IMR-90 (cell line): ENCODE measurements at regions not wholly inside any gene's neighbourhood (a gene's known extent, or its start where the extent isn't known, plus 50 kb on each side); places are given as distances from the start of the nearest gene placed in this dataset.

ENCODE experiments used
- ATAC-seq: fragments of 200-7000 bp; cut with Tn5 transposase; 2 replicates; pipeline ENCODE4 v1.9.1; 2020; ENCODE audit warnings: low read depth, mild to moderate bottlenecking, moderate library complexity
- BruUV-seq: library from RNA; stranded (reverse); fragments of 400-500 nt; replicated peaks from 2 replicates; lab custom pipeline; 2021; lab: Mats Ljungman, UMichigan
- CTCF ChIA-PET: fragments of 300-600 bp; formaldehyde crosslinking; extraction: SDS; loops from one replicate; lab custom pipeline; 2021; ENCODE audit warnings: antibody characterized with exemption; lab: Yijun Ruan, JAX
- POLR2A ChIA-PET: fragments of 300-600 bp; sonication (Branson Sonifier 250); formaldehyde crosslinking; loops from one replicate; lab custom pipeline; 2022; ENCODE audit warnings: antibody characterized with exemption; ENCODE audit not compliant: unreplicated experiment; lab: Charles Lee
- DNase-seq: peaks from one replicate; pipeline ENCODE4 v3.0.0; 2013
- H2AFZ ChIP-seq: replicated peaks from 2 replicates; pipeline ENCODE3; 2013; ENCODE audit warnings: low read length, mild to moderate bottlenecking; ENCODE audit not compliant: poor library complexity
- H2AK5ac ChIP-seq: 2 replicates; pipeline ENCODE4 v1.6.1; 2013; ENCODE audit warnings: low read depth, low read length, inconsistent platforms
- H2AK9ac ChIP-seq: replicated peaks from 2 replicates; pipeline ENCODE3; 2013; ENCODE audit warnings: mild to moderate bottlenecking, low read depth, low read length, moderate library complexity; ENCODE audit not compliant: poor library complexity
- H2BK120ac ChIP-seq: 2 replicates; pipeline ENCODE4 v1.6.1; 2013; ENCODE audit warnings: low read depth, low read length, inconsistent platforms
- H2BK15ac ChIP-seq: 3 replicates; pipeline ENCODE4 v1.6.1; 2013; ENCODE audit warnings: low read depth, low read length, inconsistent platforms
- H2BK20ac ChIP-seq: 2 replicates; pipeline ENCODE4 v1.6.1; 2013; ENCODE audit warnings: low read depth, mild to moderate bottlenecking, inconsistent platforms, low read length, moderate library complexity
- H2BK5ac ChIP-seq: 2 replicates; pipeline ENCODE4 v1.6.1; 2013; ENCODE audit warnings: mild to moderate bottlenecking, low read depth, low read length, inconsistent platforms; ENCODE audit not compliant: poor library complexity, severe bottlenecking
- H3K14ac ChIP-seq: replicated peaks from 2 replicates; pipeline ENCODE4 v1.6.1; 2013; ENCODE audit warnings: low read depth, low read length, inconsistent platforms
- H3K18ac ChIP-seq: 2 replicates; pipeline ENCODE4 v1.6.1; 2013; ENCODE audit warnings: low read depth, low read length, control low read depth
- H3K23ac ChIP-seq: 2 replicates; pipeline ENCODE4 v1.6.1; 2013; ENCODE audit warnings: low read depth, low read length, inconsistent platforms
- H3K27ac ChIP-seq: 2 replicates; pipeline ENCODE4 v1.5.1; 2013; ENCODE audit warnings: mild to moderate bottlenecking, control low read depth, low read length; ENCODE audit not compliant: insufficient read depth
- H3K27me3 ChIP-seq: 2 replicates; pipeline ENCODE4 v1.6.1; 2013; ENCODE audit warnings: low read length; ENCODE audit not compliant: control insufficient read depth, insufficient read depth
- H3K36me3 ChIP-seq: 2 replicates; pipeline ENCODE4 v1.6.1; 2013; ENCODE audit warnings: low read length, mixed read lengths; ENCODE audit not compliant: control insufficient read depth, insufficient read depth
- H3K4ac ChIP-seq: 2 replicates; pipeline ENCODE4 v1.6.1; 2013; ENCODE audit warnings: low read depth, low read length, inconsistent platforms
- H3K4me1 ChIP-seq: 2 replicates; pipeline ENCODE4 v1.6.1; 2013; ENCODE audit warnings: low read length, mixed read lengths; ENCODE audit not compliant: control insufficient read depth, insufficient read depth
- H3K4me2 ChIP-seq: 2 replicates; pipeline ENCODE4 v1.6.1; 2013; ENCODE audit warnings: low read depth, mild to moderate bottlenecking, control low read depth, low read length, moderate library complexity
- H3K4me3 ChIP-seq: 2 replicates; pipeline ENCODE4 v1.5.1; 2013; ENCODE audit warnings: low read depth, mild to moderate bottlenecking, control low read depth, low read length, moderate library complexity; ENCODE audit not compliant: insufficient read depth
- H3K56ac ChIP-seq: 2 replicates; pipeline ENCODE4 v1.6.1; 2013; ENCODE audit warnings: low read length, inconsistent platforms; ENCODE audit not compliant: insufficient read depth; ENCODE audit errors: extremely low read depth
- H3K79me1 ChIP-seq, 2 experiments: 2 replicates each; pipeline ENCODE4 v1.6.1; 2013; ENCODE audit warnings: low read length in 2 of 2, inconsistent platforms in 1 of 2, low read depth in 1 of 2
- H3K9ac ChIP-seq: 2 replicates; pipeline ENCODE4 v1.6.1; 2013; ENCODE audit warnings: low read depth, low read length, control low read depth
- H3K9me1 ChIP-seq: 2 replicates; pipeline ENCODE4 v1.6.1; 2013; ENCODE audit warnings: low read length, inconsistent platforms; ENCODE audit not compliant: insufficient read depth
- H3K9me3 ChIP-seq: 2 replicates; pipeline ENCODE4 v1.6.1; 2013; ENCODE audit warnings: low read length; ENCODE audit not compliant: control insufficient read depth, insufficient read depth
- H4K20me1 ChIP-seq: 2 replicates; pipeline ENCODE4 v1.6.1; 2013; ENCODE audit warnings: low read length, inconsistent platforms; ENCODE audit not compliant: insufficient read depth
- H4K5ac ChIP-seq: 2 replicates; pipeline ENCODE4 v1.6.1; 2013; ENCODE audit warnings: mild to moderate bottlenecking, low read depth, low read length, control low read depth
- H4K8ac ChIP-seq, 2 experiments: 2 replicates each; pipeline ENCODE4 v1.6.1; 2013; ENCODE audit warnings: low read depth in 2 of 2, low read length in 2 of 2, control low read depth in 1 of 2, inconsistent platforms in 1 of 2
- H4K91ac ChIP-seq: 2 replicates; pipeline ENCODE4 v1.6.1; 2013; ENCODE audit warnings: low read depth, low read length, inconsistent platforms; ENCODE audit not compliant: insufficient read depth
- BHLHE40 ChIP-seq: fragments of 150-350 bp; IDR thresholded peaks from 2 replicates; pipeline ENCODE4 v1.6.1; 2016; ENCODE audit warnings: mild to moderate bottlenecking, low read depth, low read length
- CEBPB ChIP-seq: IDR thresholded peaks from 2 replicates; pipeline ENCODE4 v1.6.1; 2012; ENCODE audit warnings: low read depth, low read length, improper control_type of control experiment
- CHD1 ChIP-seq: IDR thresholded peaks from 2 replicates; pipeline ENCODE4 v1.6.1; 2012; ENCODE audit warnings: low read depth, low read length, improper control_type of control experiment
- FOS ChIP-seq: fragments of 150-350 bp; IDR thresholded peaks from 2 replicates; pipeline ENCODE4 v1.6.1; 2016; ENCODE audit warnings: low read depth, low read length
- MAFK ChIP-seq: IDR thresholded peaks from 2 replicates; pipeline ENCODE4 v1.6.1; 2012; ENCODE audit warnings: low read depth, low read length, improper control_type of control experiment
- MAZ ChIP-seq: IDR thresholded peaks from 2 replicates; pipeline ENCODE4 v1.6.1; 2012; ENCODE audit warnings: low read depth, mild to moderate bottlenecking, low read length, improper control_type of control experiment, moderate library complexity, borderline replicate concordance
- MXI1 ChIP-seq: IDR thresholded peaks from 2 replicates; pipeline ENCODE4 v1.6.1; 2012; ENCODE audit warnings: low read depth, mild to moderate bottlenecking, low read length, moderate library complexity, borderline replicate concordance
- NFE2L2 ChIP-seq: fragments of 150-350 bp; IDR thresholded peaks from 2 replicates; pipeline ENCODE4 v1.6.1; 2016; ENCODE audit warnings: low read depth, mild to moderate bottlenecking, low read length
- POLR2A ChIP-seq: IDR thresholded peaks from 2 replicates; pipeline ENCODE4 v1.6.1; 2012; ENCODE audit warnings: mild to moderate bottlenecking, low read depth, low read length
- RAD21 ChIP-seq: IDR thresholded peaks from 2 replicates; pipeline ENCODE4 v1.6.1; 2012; ENCODE audit warnings: low read length, improper control_type of control experiment
- RCOR1 ChIP-seq: IDR thresholded peaks from 2 replicates; pipeline ENCODE4 v1.6.1; 2012; ENCODE audit warnings: mild to moderate bottlenecking, low read length, improper control_type of control experiment; ENCODE audit not compliant: insufficient replicate concordance
- RFX5 ChIP-seq: IDR thresholded peaks from 2 replicates; pipeline ENCODE4 v1.8.0; 2012; ENCODE audit warnings: low read depth, mild to moderate bottlenecking, low read length, moderate library complexity
- SMC3 ChIP-seq: fragments of 150-350 bp; IDR thresholded peaks from 2 replicates; pipeline ENCODE4 v1.6.1; 2016; ENCODE audit warnings: low read depth, mild to moderate bottlenecking, antibody characterized with exemption, low read length, moderate library complexity
- WGBS, 2 experiments: methylation state at CpG; one replicate each; pipeline versions ENCODE4 v1.1.5 to v1.1.7; 2013; ENCODE audit warnings: missing lambda C conversion rate in 2 of 2; ENCODE audit not compliant: insufficient read length in 1 of 2; ENCODE audit errors: extremely low coverage in 2 of 2; 5-methylcytosine and 5-hydroxymethylcytosine counted together
- dilution Hi-C: fragments of 300-500 bp; cut with HindIII; formaldehyde crosslinking; loops from one replicate; pipeline ENCODE4 v1.14.3; 2018; ENCODE audit warnings: low sequenced_read_pairs; ENCODE audit not compliant: unreplicated experiment
- in situ Hi-C: fragments of 300-500 bp; cut with MboI; formaldehyde crosslinking; loops from 3 replicates; pipeline ENCODE4 v1.14.3; 2019; ENCODE audit warnings: low sequenced_read_pairs, inconsistent platforms, mixed read lengths
- intact Hi-C: fragments of 100-400 bp; cut with micrococcal nuclease; formaldehyde crosslinking; loops from 2 replicates; pipeline ENCODE4 v1.10.0; 2022
- TF ChIP-seq, protein P1 (sequence below): conservative IDR thresholded peaks from 2 replicates; pipeline ENCODE4 v1.5.1; 2012; ENCODE audit warnings: mild to moderate bottlenecking, low read depth, low read length, improper control_type of control experiment
- TF ChIP-seq, protein P2 (sequence below): fragments of 150-350 bp; IDR thresholded peaks from 2 replicates; pipeline ENCODE4 v1.6.1; 2017; ENCODE audit warnings: mild to moderate bottlenecking, antibody characterized with exemption, low read length, low read depth
- TF ChIP-seq, protein P3 (sequence below): fragments of 150-350 bp; IDR thresholded peaks from 2 replicates; pipeline ENCODE4 v1.6.1; 2016; ENCODE audit warnings: low read depth, mild to moderate bottlenecking, low read length, moderate library complexity, borderline replicate concordance

DNA sequence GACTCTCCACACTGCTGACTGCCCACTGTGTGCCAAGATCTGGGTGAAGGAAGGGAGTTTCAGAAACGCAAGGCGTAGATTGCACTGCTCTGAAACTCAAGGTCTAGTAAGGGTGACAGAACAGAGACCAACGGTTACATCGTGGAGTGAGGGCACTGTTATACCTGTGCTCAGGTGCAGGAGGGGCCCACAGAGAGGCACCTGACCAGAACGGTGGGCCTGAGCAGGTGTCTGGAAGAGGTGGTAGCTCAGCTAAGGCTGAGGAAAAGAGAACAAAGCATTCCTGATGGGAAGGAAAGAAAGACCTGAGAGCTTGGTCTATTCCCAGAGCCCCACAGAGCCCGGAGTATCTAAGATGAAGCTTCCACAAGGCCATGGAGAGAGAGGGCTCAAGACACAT lies 267.2 kb downstream of the MED10 start:
- POLR2A ChIA-PET = no interaction called here

More for the DNA sequence above, 267.2 kb downstream of the MED10 start:
- Histone ChIP-seq H2AFZ (no peak overlapping the region), H3K4me3 (no peak overlapping the region), H3K56ac (no peak overlapping the region), H3K36me3 (no peaks in the 10 kb centered on the region), H3K27me3 (no peaks in the 10 kb centered on the region), H3K14ac (no peak overlapping the region), H3K9me3 (peaks cover 36% of the 10 kb centered on the region), H3K9me1 (no peaks in the 10 kb centered on the region), H4K91ac (no peak overlapping the region), H3K79me1 (no peaks in the 10 kb centered on the region), H3K4me2 (no peak overlapping the region), H2BK5ac (no peak overlapping the region), H3K4ac (no peak overlapping the region), H4K8ac (no peak overlapping the region), H2AK5ac (no peak overlapping the region), H3K9ac (no peak overlapping the region), H2BK120ac (no peak overlapping the region), H3K4me1 (no peaks in the 10 kb centered on the region), H3K23ac (no peak overlapping the region), H4K5ac (no peak overlapping the region), H3K27ac (no peak overlapping the region), H3K18ac (no peak overlapping the region), H2AK9ac (no peak overlapping the region), H2BK15ac (no peak overlapping the region), H4K20me1 (no peaks in the 10 kb centered on the region), H2BK20ac (no peak overlapping the region)
- CTCF ChIA-PET = no interaction called here
- in situ Hi-C loops = no loop called here
- DNase-seq = no peak
- ATAC-seq = no peak
- TF ChIP-seq RCOR1 (no peak), SMC3 (no peak), MAZ (no peak), NFE2L2 (no peak), FOS (no peak), CHD1 (no peak), RAD21 (no peak), RFX5 (no peak), CEBPB (no peak), BHLHE40 (no peak), MAFK (no peak), MXI1 (no peak), POLR2A (no peak)
- TF ChIP-seq, protein P1, sequence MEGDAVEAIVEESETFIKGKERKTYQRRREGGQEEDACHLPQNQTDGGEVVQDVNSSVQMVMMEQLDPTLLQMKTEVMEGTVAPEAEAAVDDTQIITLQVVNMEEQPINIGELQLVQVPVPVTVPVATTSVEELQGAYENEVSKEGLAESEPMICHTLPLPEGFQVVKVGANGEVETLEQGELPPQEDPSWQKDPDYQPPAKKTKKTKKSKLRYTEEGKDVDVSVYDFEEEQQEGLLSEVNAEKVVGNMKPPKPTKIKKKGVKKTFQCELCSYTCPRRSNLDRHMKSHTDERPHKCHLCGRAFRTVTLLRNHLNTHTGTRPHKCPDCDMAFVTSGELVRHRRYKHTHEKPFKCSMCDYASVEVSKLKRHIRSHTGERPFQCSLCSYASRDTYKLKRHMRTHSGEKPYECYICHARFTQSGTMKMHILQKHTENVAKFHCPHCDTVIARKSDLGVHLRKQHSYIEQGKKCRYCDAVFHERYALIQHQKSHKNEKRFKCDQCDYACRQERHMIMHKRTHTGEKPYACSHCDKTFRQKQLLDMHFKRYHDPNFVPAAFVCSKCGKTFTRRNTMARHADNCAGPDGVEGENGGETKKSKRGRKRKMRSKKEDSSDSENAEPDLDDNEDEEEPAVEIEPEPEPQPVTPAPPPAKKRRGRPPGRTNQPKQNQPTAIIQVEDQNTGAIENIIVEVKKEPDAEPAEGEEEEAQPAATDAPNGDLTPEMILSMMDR = no peak
- TF ChIP-seq, protein P2, sequence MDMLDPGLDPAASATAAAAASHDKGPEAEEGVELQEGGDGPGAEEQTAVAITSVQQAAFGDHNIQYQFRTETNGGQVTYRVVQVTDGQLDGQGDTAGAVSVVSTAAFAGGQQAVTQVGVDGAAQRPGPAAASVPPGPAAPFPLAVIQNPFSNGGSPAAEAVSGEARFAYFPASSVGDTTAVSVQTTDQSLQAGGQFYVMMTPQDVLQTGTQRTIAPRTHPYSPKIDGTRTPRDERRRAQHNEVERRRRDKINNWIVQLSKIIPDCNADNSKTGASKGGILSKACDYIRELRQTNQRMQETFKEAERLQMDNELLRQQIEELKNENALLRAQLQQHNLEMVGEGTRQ = no peak
- TF ChIP-seq, protein P3, sequence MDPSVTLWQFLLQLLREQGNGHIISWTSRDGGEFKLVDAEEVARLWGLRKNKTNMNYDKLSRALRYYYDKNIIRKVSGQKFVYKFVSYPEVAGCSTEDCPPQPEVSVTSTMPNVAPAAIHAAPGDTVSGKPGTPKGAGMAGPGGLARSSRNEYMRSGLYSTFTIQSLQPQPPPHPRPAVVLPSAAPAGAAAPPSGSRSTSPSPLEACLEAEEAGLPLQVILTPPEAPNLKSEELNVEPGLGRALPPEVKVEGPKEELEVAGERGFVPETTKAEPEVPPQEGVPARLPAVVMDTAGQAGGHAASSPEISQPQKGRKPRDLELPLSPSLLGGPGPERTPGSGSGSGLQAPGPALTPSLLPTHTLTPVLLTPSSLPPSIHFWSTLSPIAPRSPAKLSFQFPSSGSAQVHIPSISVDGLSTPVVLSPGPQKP = no peak
- 77% methylated on average over 4 of the region's 6 CpGs; no CpG with 5 or more reads in 1 of the 2 experiments for WGBS, 2 experiments
- dilution Hi-C loops = no loop called here
- intact Hi-C loops = no loop called here
- no TSS peak for BruUV-seq
